IMR-90 (cell line): ENCODE measurements at regions not wholly inside any gene's neighbourhood (a gene's known extent, or its start where the extent isn't known, plus 50 kb on each side); places are given as distances from the start of the nearest gene placed in this dataset.

ENCODE experiments used
- ATAC-seq: fragments of 200-7000 bp; cut with Tn5 transposase; 2 replicates; pipeline ENCODE4 v1.9.1; 2020; ENCODE audit warnings: low read depth, mild to moderate bottlenecking, moderate library complexity
- BruUV-seq: library from RNA; stranded (reverse); fragments of 400-500 nt; replicated peaks from 2 replicates; lab custom pipeline; 2021; lab: Mats Ljungman, UMichigan
- CTCF ChIA-PET: fragments of 300-600 bp; formaldehyde crosslinking; extraction: SDS; loops from one replicate; lab custom pipeline; 2021; ENCODE audit warnings: antibody characterized with exemption; lab: Yijun Ruan, JAX
- POLR2A ChIA-PET: fragments of 300-600 bp; sonication (Branson Sonifier 250); formaldehyde crosslinking; loops from one replicate; lab custom pipeline; 2022; ENCODE audit warnings: antibody characterized with exemption; ENCODE audit not compliant: unreplicated experiment; lab: Charles Lee
- DNase-seq: peaks from one replicate; pipeline ENCODE4 v3.0.0; 2013
- H2AFZ ChIP-seq: replicated peaks from 2 replicates; pipeline ENCODE3; 2013; ENCODE audit warnings: low read length, mild to moderate bottlenecking; ENCODE audit not compliant: poor library complexity
- H2AK5ac ChIP-seq: 2 replicates; pipeline ENCODE4 v1.6.1; 2013; ENCODE audit warnings: low read depth, low read length, inconsistent platforms
- H2AK9ac ChIP-seq: replicated peaks from 2 replicates; pipeline ENCODE3; 2013; ENCODE audit warnings: mild to moderate bottlenecking, low read depth, low read length, moderate library complexity; ENCODE audit not compliant: poor library complexity
- H2BK120ac ChIP-seq: 2 replicates; pipeline ENCODE4 v1.6.1; 2013; ENCODE audit warnings: low read depth, low read length, inconsistent platforms
- H2BK15ac ChIP-seq: 3 replicates; pipeline ENCODE4 v1.6.1; 2013; ENCODE audit warnings: low read depth, low read length, inconsistent platforms
- H2BK20ac ChIP-seq: 2 replicates; pipeline ENCODE4 v1.6.1; 2013; ENCODE audit warnings: low read depth, mild to moderate bottlenecking, inconsistent platforms, low read length, moderate library complexity
- H2BK5ac ChIP-seq: 2 replicates; pipeline ENCODE4 v1.6.1; 2013; ENCODE audit warnings: mild to moderate bottlenecking, low read depth, low read length, inconsistent platforms; ENCODE audit not compliant: poor library complexity, severe bottlenecking
- H3K14ac ChIP-seq: replicated peaks from 2 replicates; pipeline ENCODE4 v1.6.1; 2013; ENCODE audit warnings: low read depth, low read length, inconsistent platforms
- H3K18ac ChIP-seq: 2 replicates; pipeline ENCODE4 v1.6.1; 2013; ENCODE audit warnings: low read depth, low read length, control low read depth
- H3K23ac ChIP-seq: 2 replicates; pipeline ENCODE4 v1.6.1; 2013; ENCODE audit warnings: low read depth, low read length, inconsistent platforms
- H3K27ac ChIP-seq: 2 replicates; pipeline ENCODE4 v1.5.1; 2013; ENCODE audit warnings: mild to moderate bottlenecking, control low read depth, low read length; ENCODE audit not compliant: insufficient read depth
- H3K27me3 ChIP-seq: 2 replicates; pipeline ENCODE4 v1.6.1; 2013; ENCODE audit warnings: low read length; ENCODE audit not compliant: control insufficient read depth, insufficient read depth
- H3K36me3 ChIP-seq: 2 replicates; pipeline ENCODE4 v1.6.1; 2013; ENCODE audit warnings: low read length, mixed read lengths; ENCODE audit not compliant: control insufficient read depth, insufficient read depth
- H3K4ac ChIP-seq: 2 replicates; pipeline ENCODE4 v1.6.1; 2013; ENCODE audit warnings: low read depth, low read length, inconsistent platforms
- H3K4me1 ChIP-seq: 2 replicates; pipeline ENCODE4 v1.6.1; 2013; ENCODE audit warnings: low read length, mixed read lengths; ENCODE audit not compliant: control insufficient read depth, insufficient read depth
- H3K4me2 ChIP-seq: 2 replicates; pipeline ENCODE4 v1.6.1; 2013; ENCODE audit warnings: low read depth, mild to moderate bottlenecking, control low read depth, low read length, moderate library complexity
- H3K4me3 ChIP-seq: 2 replicates; pipeline ENCODE4 v1.5.1; 2013; ENCODE audit warnings: low read depth, mild to moderate bottlenecking, control low read depth, low read length, moderate library complexity; ENCODE audit not compliant: insufficient read depth
- H3K56ac ChIP-seq: 2 replicates; pipeline ENCODE4 v1.6.1; 2013; ENCODE audit warnings: low read length, inconsistent platforms; ENCODE audit not compliant: insufficient read depth; ENCODE audit errors: extremely low read depth
- H3K79me1 ChIP-seq, 2 experiments: 2 replicates each; pipeline ENCODE4 v1.6.1; 2013; ENCODE audit warnings: low read length in 2 of 2, inconsistent platforms in 1 of 2, low read depth in 1 of 2
- H3K9ac ChIP-seq: 2 replicates; pipeline ENCODE4 v1.6.1; 2013; ENCODE audit warnings: low read depth, low read length, control low read depth
- H3K9me1 ChIP-seq: 2 replicates; pipeline ENCODE4 v1.6.1; 2013; ENCODE audit warnings: low read length, inconsistent platforms; ENCODE audit not compliant: insufficient read depth
- H3K9me3 ChIP-seq: 2 replicates; pipeline ENCODE4 v1.6.1; 2013; ENCODE audit warnings: low read length; ENCODE audit not compliant: control insufficient read depth, insufficient read depth
- H4K20me1 ChIP-seq: 2 replicates; pipeline ENCODE4 v1.6.1; 2013; ENCODE audit warnings: low read length, inconsistent platforms; ENCODE audit not compliant: insufficient read depth
- H4K5ac ChIP-seq: 2 replicates; pipeline ENCODE4 v1.6.1; 2013; ENCODE audit warnings: mild to moderate bottlenecking, low read depth, low read length, control low read depth
- H4K8ac ChIP-seq, 2 experiments: 2 replicates each; pipeline ENCODE4 v1.6.1; 2013; ENCODE audit warnings: low read depth in 2 of 2, low read length in 2 of 2, control low read depth in 1 of 2, inconsistent platforms in 1 of 2
- H4K91ac ChIP-seq: 2 replicates; pipeline ENCODE4 v1.6.1; 2013; ENCODE audit warnings: low read depth, low read length, inconsistent platforms; ENCODE audit not compliant: insufficient read depth
- BHLHE40 ChIP-seq: fragments of 150-350 bp; IDR thresholded peaks from 2 replicates; pipeline ENCODE4 v1.6.1; 2016; ENCODE audit warnings: mild to moderate bottlenecking, low read depth, low read length
- CHD1 ChIP-seq: IDR thresholded peaks from 2 replicates; pipeline ENCODE4 v1.6.1; 2012; ENCODE audit warnings: low read depth, low read length, improper control_type of control experiment
- CTCF ChIP-seq: conservative IDR thresholded peaks from 2 replicates; pipeline ENCODE4 v1.5.1; 2012; ENCODE audit warnings: mild to moderate bottlenecking, low read depth, low read length, improper control_type of control experiment
- MAFK ChIP-seq: IDR thresholded peaks from 2 replicates; pipeline ENCODE4 v1.6.1; 2012; ENCODE audit warnings: low read depth, low read length, improper control_type of control experiment
- MAZ ChIP-seq: IDR thresholded peaks from 2 replicates; pipeline ENCODE4 v1.6.1; 2012; ENCODE audit warnings: low read depth, mild to moderate bottlenecking, low read length, improper control_type of control experiment, moderate library complexity, borderline replicate concordance
- MXI1 ChIP-seq: IDR thresholded peaks from 2 replicates; pipeline ENCODE4 v1.6.1; 2012; ENCODE audit warnings: low read depth, mild to moderate bottlenecking, low read length, moderate library complexity, borderline replicate concordance
- POLR2A ChIP-seq: IDR thresholded peaks from 2 replicates; pipeline ENCODE4 v1.6.1; 2012; ENCODE audit warnings: mild to moderate bottlenecking, low read depth, low read length
- RAD21 ChIP-seq: IDR thresholded peaks from 2 replicates; pipeline ENCODE4 v1.6.1; 2012; ENCODE audit warnings: low read length, improper control_type of control experiment
- RFX5 ChIP-seq: IDR thresholded peaks from 2 replicates; pipeline ENCODE4 v1.8.0; 2012; ENCODE audit warnings: low read depth, mild to moderate bottlenecking, low read length, moderate library complexity
- USF2 ChIP-seq: fragments of 150-350 bp; IDR thresholded peaks from 2 replicates; pipeline ENCODE4 v1.6.1; 2017; ENCODE audit warnings: mild to moderate bottlenecking, antibody characterized with exemption, low read length, low read depth
- WGBS, 2 experiments: methylation state at CpG; one replicate each; pipeline versions ENCODE4 v1.1.5 to v1.1.7; 2013; ENCODE audit warnings: missing lambda C conversion rate in 2 of 2; ENCODE audit not compliant: insufficient read length in 1 of 2; ENCODE audit errors: extremely low coverage in 2 of 2; 5-methylcytosine and 5-hydroxymethylcytosine counted together
- dilution Hi-C: fragments of 300-500 bp; cut with HindIII; formaldehyde crosslinking; loops from one replicate; pipeline ENCODE4 v1.14.3; 2018; ENCODE audit warnings: low sequenced_read_pairs; ENCODE audit not compliant: unreplicated experiment
- in situ Hi-C: fragments of 300-500 bp; cut with MboI; formaldehyde crosslinking; loops from 3 replicates; pipeline ENCODE4 v1.14.3; 2019; ENCODE audit warnings: low sequenced_read_pairs, inconsistent platforms, mixed read lengths
- intact Hi-C: fragments of 100-400 bp; cut with micrococcal nuclease; formaldehyde crosslinking; loops from 2 replicates; pipeline ENCODE4 v1.10.0; 2022
- TF ChIP-seq, protein P1 (sequence below): fragments of 150-350 bp; IDR thresholded peaks from 2 replicates; pipeline ENCODE4 v1.6.1; 2016; ENCODE audit warnings: low read depth, mild to moderate bottlenecking, low read length, moderate library complexity, borderline replicate concordance

DNA sequence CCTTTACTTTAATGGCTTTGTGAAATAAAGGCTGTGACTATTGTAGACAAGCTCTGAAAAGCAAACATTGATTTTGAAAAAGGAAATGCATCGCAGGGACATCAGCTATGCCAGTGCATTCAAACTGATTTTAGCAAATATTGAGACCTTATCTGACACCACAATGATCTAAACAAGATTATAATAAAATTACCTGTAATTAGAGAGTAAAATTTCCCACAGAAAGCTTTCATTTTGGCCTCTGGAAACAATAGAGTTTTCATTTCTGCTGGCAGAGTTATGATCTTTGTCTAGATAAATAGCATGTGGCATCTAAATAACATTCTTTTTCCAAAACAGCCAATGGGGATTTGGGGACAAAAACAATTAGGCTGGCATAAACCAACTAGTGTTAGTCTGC lies 650.4 kb upstream of the PRMT6 start:
- Histone ChIP-seq H3K23ac (no peak overlapping the region), H3K27ac (no peak overlapping the region), H2AFZ (no peak overlapping the region), H3K4me2 (no peak overlapping the region), H4K20me1 (no peaks in the 10 kb centered on the region), H3K56ac (no peak overlapping the region), H4K8ac (no peak overlapping the region), H3K4me1 (no peaks in the 10 kb centered on the region), H3K9me3 (no peaks in the 10 kb centered on the region; the same call in 1 of the 2 replicates), H2BK20ac (no peak overlapping the region), H2BK5ac (no peak overlapping the region), H3K27me3 (no peaks in the 10 kb centered on the region), H3K18ac (no peak overlapping the region), H2BK120ac (no peak overlapping the region), H3K9ac (no peak overlapping the region), H3K36me3 (no peaks in the 10 kb centered on the region), H3K79me1 (no peaks in the 10 kb centered on the region), H3K4me3 (no peak overlapping the region), H2AK9ac (no peak overlapping the region), H4K5ac (no peak overlapping the region), H3K14ac (no peak overlapping the region), H2BK15ac (no peak overlapping the region), H3K4ac (no peak overlapping the region), H4K91ac (no peak overlapping the region), H2AK5ac (no peak overlapping the region), H3K9me1 (no peaks in the 10 kb centered on the region)
- intact Hi-C loops = no loop called here
- in situ Hi-C loops = no loop called here
- no peak for ATAC-seq
- BruUV-seq = no TSS peak
- ChIA-PET CTCF (no interaction called here), POLR2A (no interaction called here)
- no peak for TF ChIP-seq CHD1
- TF ChIP-seq, protein P1, sequence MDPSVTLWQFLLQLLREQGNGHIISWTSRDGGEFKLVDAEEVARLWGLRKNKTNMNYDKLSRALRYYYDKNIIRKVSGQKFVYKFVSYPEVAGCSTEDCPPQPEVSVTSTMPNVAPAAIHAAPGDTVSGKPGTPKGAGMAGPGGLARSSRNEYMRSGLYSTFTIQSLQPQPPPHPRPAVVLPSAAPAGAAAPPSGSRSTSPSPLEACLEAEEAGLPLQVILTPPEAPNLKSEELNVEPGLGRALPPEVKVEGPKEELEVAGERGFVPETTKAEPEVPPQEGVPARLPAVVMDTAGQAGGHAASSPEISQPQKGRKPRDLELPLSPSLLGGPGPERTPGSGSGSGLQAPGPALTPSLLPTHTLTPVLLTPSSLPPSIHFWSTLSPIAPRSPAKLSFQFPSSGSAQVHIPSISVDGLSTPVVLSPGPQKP = no peak
- TF ChIP-seq POLR2A = no peak
- no peak for TF ChIP-seq MXI1
- no peak for TF ChIP-seq BHLHE40
- no peak for TF ChIP-seq USF2
- TF ChIP-seq RAD21 = no peak
- TF ChIP-seq MAFK = no peak
- no peak for TF ChIP-seq RFX5
- TF ChIP-seq MAZ = no peak
- TF ChIP-seq CTCF = no peak
- no peak for DNase-seq
- WGBS, 2 experiments = no CpG with 5 or more reads among the region's 1 CpG
- dilution Hi-C loops = no loop called here
